Upper lobe of right lung (tissue), 1 donor: ENCODE measurements at regions not wholly inside any gene's neighbourhood (a gene's known extent, or its start where the extent isn't known, plus 50 kb on each side); places are given as distances from the start of the nearest gene placed in this dataset.

Source experiments
- ATAC-seq: fragments of 200-7000 bp; cut with Tn5 transposase; one replicate; pipeline ENCODE4 v1.9.1; 2020; ENCODE audit warnings: mild to moderate bottlenecking, moderate library complexity
- DNase-seq: peaks from one replicate; pipeline ENCODE4 v3.0.0-alpha.2; 2020
- H3K27ac ChIP-seq: fragments of 200-600 bp; one replicate; pipeline ENCODE4 v1.8.0; 2022
- H3K27me3 ChIP-seq: fragments of 200-600 bp; one replicate; pipeline ENCODE4 v1.8.0; 2022; ENCODE audit warnings: mild to moderate bottlenecking
- H3K36me3 ChIP-seq: fragments of 200-600 bp; one replicate; pipeline ENCODE4 v1.8.0; 2022
- H3K4me1 ChIP-seq: fragments of 200-600 bp; one replicate; pipeline ENCODE4 v1.8.0; 2022
- H3K4me3 ChIP-seq: fragments of 200-600 bp; one replicate; pipeline ENCODE4 v1.8.0; 2022; ENCODE audit warnings: mild to moderate bottlenecking
- H3K9me3 ChIP-seq: fragments of 200-600 bp; one replicate; pipeline ENCODE4 v1.8.0; 2022
- intact Hi-C: fragments of 100-400 bp; cut with DNase I; formaldehyde crosslinking; loops from one replicate; pipeline ENCODE4 v1.11.0; 2022
- TF ChIP-seq, protein P1 (sequence below): fragments of 200-600 bp; IDR thresholded peaks from one replicate; pipeline ENCODE4 v1.8.0; 2022; ENCODE audit warnings: antibody characterized with exemption
- donor health status: DM: no; HTN: yes; CAD: no; lungs with severe emphysema.

DNA sequence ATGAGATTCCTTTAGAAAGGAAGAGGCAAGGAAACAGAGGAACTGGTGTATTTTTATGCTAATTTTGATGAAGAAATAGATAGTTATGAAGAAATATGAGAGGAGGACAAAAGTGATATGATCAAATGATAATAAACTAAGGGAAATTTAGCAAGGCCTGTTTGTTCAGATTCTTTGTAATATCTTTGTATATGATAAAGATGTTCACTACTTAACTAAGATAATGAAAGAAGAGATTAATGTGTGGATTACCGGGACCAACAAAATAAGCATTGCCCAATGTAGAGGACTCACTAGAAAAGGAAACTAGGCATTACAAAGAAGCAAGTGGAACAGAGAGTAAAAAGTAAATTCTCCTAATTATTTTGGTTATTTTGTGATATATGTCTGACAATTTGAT, 99.0 kb upstream of the FIGN start:
- Histone ChIP-seq H3K27me3 (no peaks in the 10 kb centered on the region), H3K4me1 (no peaks in the 10 kb centered on the region), H3K9me3 (no peaks in the 10 kb centered on the region), H3K36me3 (no peaks in the 10 kb centered on the region), H3K4me3 (no peak overlapping the region), H3K27ac (no peak overlapping the region)
- DNase-seq (no peak), ATAC-seq (no peak)
- TF ChIP-seq, protein P1, sequence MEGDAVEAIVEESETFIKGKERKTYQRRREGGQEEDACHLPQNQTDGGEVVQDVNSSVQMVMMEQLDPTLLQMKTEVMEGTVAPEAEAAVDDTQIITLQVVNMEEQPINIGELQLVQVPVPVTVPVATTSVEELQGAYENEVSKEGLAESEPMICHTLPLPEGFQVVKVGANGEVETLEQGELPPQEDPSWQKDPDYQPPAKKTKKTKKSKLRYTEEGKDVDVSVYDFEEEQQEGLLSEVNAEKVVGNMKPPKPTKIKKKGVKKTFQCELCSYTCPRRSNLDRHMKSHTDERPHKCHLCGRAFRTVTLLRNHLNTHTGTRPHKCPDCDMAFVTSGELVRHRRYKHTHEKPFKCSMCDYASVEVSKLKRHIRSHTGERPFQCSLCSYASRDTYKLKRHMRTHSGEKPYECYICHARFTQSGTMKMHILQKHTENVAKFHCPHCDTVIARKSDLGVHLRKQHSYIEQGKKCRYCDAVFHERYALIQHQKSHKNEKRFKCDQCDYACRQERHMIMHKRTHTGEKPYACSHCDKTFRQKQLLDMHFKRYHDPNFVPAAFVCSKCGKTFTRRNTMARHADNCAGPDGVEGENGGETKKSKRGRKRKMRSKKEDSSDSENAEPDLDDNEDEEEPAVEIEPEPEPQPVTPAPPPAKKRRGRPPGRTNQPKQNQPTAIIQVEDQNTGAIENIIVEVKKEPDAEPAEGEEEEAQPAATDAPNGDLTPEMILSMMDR, result no peak
- intact Hi-C loops, result no loop called here

DNA sequence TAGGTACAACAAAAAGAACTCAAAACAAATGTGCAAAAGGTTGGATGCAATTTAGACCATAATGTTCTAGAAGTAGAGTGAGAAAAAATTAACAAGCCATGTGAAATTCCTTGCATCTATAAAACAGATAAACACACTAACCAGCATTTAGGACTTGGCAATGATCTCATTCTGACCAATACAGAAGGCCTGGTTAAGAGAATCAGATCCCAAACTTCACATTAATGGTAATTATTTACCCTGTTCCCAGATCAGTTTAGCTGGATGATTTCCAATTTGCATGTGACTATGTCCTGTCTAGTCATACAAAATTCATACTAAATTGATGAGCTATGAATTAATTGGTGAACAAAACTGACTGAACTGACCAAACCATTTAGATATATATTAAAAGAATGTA, 98.4 kb upstream of the FIGN start:
- DNase-seq, result no peak
- H3K9me3 ChIP-seq, result no peaks in the 10 kb centered on the region
- no peaks in the 10 kb centered on the region for H3K4me1 ChIP-seq
- intact Hi-C loops, result no loop called here
- no peak for ATAC-seq
- no peak overlapping the region for H3K4me3 ChIP-seq
- no peaks in the 10 kb centered on the region for H3K27me3 ChIP-seq
- no peaks in the 10 kb centered on the region for H3K36me3 ChIP-seq
- TF ChIP-seq, protein P1, result no peak
- no peak overlapping the region for H3K27ac ChIP-seq

DNA sequence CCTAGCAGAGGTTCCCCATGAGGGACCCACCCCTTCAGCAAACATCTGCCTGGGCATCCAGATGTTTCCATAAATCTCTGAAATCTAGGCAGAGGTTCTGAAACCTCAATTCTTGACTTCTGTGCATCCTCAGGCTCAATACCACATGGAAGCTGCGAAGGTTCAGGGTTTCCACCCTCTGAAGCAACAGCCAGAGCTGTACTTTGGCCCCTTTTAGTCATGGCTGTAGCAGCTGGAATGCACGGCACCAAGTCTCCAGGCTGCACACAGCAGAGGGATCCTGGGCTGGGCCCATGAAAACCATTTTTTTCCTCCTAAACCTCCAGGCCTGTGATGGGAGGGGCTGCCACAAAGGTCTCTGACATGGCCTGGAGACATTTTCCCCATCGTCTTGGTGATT, 93.0 kb upstream of the FIGN start:
- TF ChIP-seq, protein P1, result no peak
- Histone ChIP-seq H3K27me3 (no peaks in the 10 kb centered on the region), H3K36me3 (no peaks in the 10 kb centered on the region), H3K27ac (no peak overlapping the region), H3K4me1 (no peaks in the 10 kb centered on the region), H3K4me3 (no peak overlapping the region), H3K9me3 (no peaks in the 10 kb centered on the region)
- DNase-seq (no peak), ATAC-seq (no peak)
- intact Hi-C loops, result no loop called here

DNA sequence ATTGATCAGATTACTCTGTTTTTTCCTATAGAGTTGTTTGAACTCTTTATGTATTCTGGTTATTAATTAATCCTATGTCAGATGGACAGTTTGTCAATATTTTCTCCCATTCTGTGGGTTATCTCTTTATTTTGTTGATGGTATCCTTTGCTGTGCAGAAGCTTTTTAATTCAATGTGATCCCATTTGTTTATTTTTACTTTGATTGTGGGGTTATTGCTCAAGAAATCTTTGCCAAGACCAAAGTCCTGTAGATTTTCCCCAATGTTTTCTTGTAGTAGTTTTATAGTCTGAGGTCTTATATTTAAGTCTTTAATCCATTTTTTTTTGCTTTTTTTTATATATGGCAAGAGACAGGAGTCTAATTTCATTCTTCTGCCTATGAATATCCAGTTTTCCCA, 86.2 kb upstream of the FIGN start:
- H3K27me3 ChIP-seq, result no peaks in the 10 kb centered on the region
- intact Hi-C loops, result no loop called here

DNA sequence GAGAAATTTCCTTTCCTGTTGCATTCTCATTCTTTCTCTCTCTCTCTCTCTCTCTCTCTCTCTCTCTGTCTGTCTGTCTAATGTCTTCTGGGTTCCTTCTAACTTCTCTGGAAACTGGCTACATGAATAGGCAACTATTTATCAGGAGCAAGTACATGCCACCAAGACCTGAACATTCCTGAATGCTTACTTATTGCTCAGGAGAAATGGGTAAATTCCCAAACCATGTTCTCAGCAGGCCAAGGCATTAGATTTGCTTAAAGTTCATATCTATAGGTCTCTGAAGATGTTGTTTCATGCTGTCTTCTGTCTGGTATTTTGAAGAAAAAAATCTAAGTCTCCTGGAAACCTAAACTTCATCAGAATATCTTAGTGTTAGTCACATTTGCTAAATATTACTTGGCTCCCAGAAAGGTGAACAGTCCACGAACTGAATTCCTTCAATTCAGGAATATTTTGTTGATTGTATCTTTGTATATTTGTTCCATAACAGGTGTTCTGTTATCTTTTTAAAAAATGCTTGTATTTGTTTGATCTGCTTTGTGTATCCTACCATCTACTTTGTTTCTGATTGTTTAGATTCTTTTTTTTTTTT, 77.2 kb upstream of the FIGN start:
- intact Hi-C loops, result no loop called here
- Histone ChIP-seq H3K9me3 (no peaks in the 10 kb centered on the region), H3K27ac (no peak overlapping the region)

More for the DNA sequence above, 86.2 kb upstream of the FIGN start:
- no peak overlapping the region for H3K27ac ChIP-seq
- H3K4me3 ChIP-seq, result no peak overlapping the region
- ATAC-seq (no peak), DNase-seq (no peak)
- no peaks in the 10 kb centered on the region for H3K36me3 ChIP-seq
- H3K4me1 ChIP-seq, result no peaks in the 10 kb centered on the region
- H3K9me3 ChIP-seq, result no peaks in the 10 kb centered on the region
- TF ChIP-seq, protein P1, result no peak

More for the DNA sequence above, 77.2 kb upstream of the FIGN start:
- TF ChIP-seq, protein P1, result no peak
- Histone ChIP-seq H3K4me3 (no peak overlapping the region), H3K27me3 (no peaks in the 10 kb centered on the region), H3K36me3 (no peaks in the 10 kb centered on the region), H3K4me1 (no peaks in the 10 kb centered on the region)
- ATAC-seq (no peak), DNase-seq (no peak)
